ENCODE measurements at regions not wholly inside any gene's neighbourhood (a gene's known extent, or its start where the extent isn't known, plus 50 kb on each side); places are given as distances from the start of the nearest gene placed in this dataset.
A peak's percentile ranks its signal among the peaks of the same experiment; 100 is the strongest.

DNA sequence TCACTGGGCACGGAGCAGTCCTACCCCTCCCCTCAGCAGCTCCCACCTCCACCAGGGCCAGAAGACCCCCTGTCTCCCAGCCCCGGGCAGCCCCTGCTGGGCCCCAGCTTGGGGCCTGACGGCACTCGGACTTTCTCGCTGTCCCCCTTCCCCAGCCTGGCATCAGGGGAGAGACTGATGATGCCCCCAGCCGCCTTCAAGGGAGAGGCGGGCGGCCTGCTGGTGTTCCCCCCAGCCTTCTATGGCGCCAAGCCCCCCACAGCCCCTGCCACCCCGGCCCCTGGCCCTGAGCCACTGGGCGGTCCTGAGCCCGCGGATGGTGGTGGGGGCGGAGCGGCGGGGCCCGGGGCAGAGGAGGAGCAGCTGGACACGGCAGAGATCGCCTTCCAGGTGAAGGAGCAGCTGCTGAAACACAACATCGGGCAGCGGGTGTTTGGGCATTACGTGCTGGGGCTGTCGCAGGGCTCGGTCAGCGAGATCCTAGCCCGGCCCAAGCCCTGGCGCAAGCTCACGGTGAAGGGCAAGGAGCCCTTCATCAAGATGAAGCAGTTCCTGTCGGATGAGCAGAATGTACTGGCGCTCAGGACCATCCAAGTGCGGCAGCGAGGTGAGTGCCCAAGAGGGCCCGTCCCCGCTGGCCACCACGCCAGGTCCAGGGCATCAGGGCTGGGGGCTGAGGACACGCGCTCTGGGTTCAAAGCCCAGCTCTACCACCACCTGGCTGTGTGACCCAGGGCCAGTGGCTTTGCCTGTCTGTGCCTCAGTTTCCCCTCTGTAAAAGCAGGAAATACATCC is 58.6 kb downstream of the PHETA1 start:
- no peak for DNase-seq

DNA sequence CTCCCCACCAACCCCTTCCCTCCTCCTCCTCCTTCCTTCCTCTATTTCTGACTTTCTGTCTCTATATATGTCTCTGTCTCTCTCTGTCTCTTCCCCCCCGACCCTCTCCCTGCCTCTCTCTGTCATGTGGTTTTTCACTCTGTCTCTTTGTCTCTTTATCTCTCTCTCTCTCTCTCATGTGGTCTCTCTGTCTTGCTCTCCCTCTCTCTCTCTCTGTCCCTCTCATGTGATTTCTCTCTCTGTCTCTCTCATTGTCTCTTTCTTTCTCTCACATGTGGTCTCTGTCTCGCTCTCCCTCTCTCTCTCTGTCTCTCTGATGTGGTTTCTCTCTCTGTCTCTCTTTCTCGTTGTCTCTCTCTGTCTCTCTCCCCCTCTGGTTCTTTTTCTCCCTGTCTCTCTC is 59.3 kb downstream of the PHETA1 start:
- DNase-seq: no peak

DNA sequence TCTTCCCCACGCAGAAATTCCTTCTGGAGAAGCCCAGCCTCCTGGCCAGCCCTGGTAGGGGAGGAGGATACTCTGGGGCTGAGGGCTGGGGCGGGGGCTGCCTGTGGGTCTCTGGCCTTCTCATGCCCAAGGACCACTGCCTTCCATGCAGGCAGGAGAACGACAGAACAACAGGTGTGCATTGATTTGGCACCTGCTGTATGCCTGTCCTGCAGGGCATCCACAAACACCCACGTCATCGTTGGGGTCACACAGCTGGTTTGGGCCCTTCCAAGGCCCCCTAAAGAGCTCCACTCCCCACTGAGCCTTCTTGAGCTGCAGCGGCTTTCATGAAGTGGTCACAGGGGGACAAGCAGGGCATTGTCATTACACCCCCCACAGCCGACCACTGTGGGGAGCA is 60.4 kb downstream of the PHETA1 start:
- no peak for DNase-seq

DNA sequence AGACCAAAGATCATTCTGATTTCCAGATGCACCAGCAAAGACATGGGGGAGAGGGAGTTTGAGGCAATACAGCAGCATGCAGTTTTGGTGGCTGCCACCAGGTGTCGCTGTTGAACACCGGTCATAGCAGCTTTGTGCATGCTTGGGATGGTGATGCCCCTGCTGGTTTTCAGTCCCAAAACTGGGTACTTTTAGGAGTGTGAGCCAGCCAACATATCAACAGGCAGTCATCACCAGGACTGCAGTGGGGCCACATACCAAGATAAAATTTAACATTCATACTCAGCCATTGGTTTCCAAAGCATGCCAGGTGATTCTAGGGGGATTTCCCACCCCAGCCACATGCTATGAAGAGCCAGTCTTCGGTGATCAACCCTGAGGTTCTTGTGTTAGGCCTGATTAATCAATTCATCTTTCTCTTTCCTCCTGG is 64.2 kb downstream of the PHETA1 start:
- no peak for DNase-seq

DNA sequence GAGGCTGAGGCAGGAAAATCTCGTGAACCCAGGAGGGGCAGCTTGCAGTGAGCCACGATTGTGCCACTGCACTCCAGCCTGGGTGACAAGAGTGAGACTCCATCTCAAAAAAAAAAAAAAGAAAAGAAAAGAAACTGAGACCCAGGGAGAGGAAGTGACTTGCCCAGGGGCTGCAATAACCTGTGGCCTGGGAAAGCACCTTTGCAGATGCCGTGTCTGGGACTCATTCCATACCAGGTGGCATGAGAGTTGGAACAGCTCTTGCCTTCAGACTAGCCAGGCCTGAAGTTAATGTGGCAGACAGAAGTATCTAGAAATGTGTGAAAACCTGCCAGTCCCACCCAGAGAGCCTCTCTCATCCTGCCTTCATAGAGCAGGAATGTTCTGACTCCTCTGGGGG is 65.4 kb downstream of the PHETA1 start:
- no peak for DNase-seq

DNA sequence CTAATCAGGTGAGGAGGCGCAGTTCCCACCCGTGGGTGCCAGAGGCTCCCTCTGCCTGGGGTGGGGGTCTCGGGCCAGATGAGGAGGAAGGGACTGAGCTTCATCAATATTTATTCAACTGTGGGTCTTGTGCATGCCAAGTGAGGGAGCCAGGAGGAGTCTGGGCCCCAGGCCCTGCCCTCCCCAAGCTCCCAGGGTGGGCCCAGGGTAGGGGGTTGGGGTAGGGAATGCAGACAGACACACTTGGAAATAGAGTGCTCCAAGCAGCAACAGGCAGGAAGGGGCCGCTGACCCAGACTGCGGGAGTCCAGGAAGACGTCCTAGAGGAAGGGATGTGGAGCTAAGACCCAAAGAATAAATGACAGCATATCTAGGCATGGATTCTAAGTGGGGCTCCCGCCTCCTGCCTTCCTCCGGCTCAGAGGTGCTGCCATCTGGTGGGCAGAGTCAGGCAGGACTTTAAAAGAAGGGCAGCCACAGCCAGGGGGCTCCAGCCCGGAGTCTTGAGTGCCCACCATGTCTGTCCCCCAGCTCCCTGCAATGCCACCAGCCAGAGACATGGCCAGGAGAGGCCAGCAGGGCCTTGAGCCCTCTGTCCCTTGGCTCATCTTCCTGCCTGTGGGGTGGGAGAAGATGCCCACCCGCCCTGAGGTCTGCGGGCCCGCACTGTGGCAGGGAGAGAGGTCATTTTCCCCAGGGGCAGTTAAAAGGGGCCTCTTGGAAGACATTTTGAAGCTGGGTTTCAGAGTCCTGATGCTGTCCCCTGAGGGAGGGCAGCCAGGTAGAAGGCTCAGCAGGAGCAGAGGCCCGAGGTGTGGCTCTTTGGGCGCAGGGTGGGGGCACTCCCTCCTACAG is 70.1 kb downstream of the PHETA1 start:
- peak; percentile 9 for DNase-seq

DNA sequence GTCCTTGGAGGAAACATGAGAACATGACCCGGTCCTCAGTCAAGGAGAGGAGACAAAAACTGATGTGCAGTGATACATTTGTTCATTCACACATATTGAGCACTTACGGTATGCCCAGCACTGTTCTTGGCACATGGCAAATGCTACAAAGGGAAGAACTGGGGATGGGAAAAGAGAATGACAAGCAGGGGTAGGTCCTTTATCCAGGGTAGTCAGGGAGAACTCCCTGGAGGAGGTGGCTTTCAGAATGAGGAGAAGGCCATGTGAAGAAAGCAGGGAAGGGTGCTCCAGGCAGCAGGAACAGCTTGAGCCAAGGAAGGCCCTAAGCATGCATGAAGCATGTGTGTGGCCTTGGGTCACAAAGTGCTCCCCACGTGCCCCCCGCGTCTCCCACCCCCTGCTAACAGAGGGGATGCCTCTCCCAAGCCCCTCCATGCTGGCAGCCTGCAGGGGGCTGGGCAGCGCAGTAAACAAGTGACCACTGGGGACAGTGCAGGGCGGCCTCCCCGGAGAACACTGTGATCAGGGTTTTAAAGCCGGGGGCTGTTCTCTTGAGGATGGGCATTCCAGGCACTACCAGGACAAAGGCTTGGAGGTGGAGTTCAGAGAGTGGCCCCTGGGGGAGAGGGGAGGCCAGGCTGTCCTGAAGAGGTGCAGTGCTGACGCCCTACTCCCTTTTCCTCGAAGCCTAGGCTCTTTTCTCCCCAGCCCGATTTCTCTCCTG is 71.0 kb downstream of the PHETA1 start:
- DNase-seq: no peak

DNA sequence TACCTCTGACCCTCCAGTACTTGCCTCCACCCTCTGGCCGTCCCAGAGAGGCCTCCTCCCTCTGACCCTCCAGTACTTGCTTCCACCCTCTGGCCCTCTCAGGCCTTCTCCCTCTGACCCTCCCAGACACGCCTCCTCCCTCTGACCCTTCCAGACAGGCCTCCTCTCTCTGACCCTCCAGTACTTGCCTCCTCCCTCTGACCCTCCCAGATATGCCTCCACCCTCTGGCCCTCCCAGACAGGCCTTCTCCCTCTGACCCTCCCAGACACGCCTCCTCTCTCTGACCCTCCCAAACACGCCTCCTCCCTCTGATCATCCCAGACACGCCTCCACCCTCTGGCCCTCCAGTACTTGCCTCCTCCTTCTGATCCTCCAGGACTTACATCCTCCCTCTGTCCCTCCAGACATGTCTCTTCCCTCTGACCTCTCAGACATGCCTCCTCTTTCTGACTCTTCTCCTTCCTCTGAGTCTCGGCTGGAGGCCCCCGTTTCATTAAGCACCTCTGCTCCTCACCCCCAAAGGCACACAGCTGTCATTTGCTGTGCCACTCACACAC is 71.9 kb downstream of the PHETA1 start:
- DNase-seq: no peak

DNA sequence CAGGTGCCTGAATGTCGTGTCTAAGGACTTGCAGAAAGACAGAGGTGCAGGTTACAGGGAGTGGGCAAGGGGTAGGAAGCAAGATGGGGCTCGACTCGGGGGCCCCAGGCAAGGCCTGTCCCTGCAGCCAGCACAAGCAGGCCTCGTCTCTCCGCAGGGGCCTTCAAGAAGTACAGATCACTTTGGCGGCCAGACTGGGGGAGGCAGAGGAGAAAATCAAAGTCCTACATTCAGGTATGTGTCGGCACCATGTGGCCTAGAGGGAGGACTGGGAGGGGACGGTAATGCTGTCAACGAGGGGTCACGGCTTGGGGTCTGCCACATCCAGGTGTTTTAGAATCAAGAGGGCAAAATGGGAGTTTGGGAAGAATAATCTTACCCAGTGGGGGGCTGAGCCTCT is 73.7 kb downstream of the PHETA1 start:
- no peak for DNase-seq

DNA sequence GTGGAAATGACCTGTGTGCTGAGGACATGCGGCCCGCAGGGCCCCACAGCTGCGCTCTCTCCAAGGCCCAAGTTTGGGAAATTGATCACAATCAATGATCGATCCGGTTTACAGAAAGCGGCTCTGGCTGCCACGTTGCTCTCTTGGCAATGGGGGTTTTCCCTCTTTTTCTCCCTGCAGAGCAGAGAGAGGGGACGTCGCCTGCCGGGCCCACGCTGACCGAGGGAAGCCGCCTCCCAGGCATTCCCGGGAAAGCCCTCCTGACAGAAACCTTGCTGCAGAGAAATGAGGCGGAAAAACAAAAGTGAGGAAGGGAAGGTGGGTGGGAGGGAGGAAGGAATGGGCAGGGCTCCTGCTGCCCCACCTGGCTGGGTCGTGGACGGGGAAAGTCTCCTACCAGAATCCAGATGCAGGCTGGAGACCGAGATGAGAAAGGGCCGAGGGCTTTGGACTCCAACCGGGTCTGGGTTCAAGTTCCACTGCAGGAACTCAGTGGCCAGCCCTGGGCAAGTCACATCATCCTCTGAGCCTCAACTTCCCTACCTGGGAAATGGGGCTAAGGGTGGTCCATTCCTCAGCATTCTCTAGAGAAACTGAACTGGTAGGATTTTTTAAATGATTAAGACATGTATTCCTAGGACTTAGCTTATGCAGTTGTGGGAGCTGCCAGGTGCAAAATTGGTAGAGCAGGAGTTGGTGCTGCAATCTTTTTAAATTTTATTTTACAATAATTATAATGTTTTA is 75.5 kb downstream of the PHETA1 start:
- DNase-seq: no peak

DNA sequence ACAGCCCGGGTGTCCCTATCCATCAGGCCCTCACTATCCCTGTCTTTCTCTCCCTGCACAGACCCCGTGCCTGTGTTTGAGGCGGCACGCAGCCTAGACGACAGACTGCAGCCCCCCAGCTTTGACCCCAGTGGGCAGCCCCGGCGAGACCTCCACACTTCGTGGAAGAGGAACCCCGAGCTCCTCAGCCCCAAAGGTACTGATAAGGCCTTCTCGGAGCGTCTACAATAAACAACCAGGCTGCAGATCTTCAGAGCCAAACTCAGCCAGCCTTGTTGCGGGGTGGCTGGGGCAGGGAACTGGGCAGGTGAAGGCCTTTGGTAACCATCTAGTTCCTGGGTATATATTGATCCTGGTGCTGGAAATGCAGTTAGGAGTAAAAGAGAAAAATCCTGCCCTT is 77.5 kb downstream of the PHETA1 start:
- DNase-seq: no peak

DNA sequence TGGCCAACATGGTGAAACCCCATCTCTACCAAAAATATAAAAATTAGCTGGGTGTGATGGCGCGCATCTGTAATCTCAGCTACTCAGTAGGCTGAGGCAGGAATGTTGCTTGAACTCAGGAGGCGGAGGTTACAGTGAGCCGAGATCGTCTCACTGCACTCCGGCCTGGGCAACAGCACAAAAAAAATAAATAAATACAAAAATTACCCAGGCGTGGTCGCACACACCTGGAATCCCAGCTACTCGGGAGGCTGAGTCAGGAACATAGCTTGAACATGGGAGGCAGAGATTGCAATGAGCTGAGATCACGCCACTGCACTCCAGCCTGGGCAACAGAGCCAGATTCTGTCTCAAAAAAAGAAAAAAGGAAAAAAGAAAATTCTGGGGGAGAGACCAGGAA is 80.1 kb downstream of the PHETA1 start:
- DNase-seq: no peak

DNA sequence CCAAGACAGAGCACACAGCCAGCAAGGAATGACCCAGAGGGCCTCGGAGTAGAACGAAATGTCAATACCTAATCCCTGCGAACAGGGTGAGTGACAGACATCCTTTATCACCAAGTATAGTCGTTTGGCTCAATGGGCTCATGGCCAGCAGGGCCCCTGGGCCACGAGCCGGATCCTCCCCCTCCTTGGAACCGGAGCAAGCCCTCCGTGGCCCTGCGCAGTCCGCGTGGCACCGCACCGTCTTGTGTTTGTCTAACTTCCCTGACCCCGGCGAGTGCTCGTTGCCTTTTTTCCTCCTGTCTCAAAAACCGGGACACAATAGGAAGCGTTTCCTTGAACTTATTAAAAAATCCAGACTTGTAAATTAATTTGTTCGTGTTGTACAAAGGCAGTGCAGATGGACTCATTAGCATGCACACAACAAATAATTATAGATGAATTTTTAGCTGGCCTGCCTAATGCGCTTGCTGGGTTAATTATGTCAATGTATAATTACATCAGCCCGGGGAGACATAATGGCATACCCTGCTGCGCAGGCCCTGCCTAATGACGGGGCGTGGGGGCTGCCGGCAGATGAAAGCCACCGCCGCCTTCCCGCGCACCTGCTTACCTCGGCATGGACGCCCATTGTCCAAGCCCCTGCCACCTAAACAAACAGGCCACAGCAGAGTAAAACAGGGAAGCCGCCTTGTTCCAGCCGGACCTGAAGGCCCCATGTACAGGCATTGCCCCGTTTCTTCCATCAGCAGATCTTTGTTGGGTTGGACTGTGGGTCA is 81.6 kb downstream of the PHETA1 start:
- DNase-seq: no peak

DNA sequence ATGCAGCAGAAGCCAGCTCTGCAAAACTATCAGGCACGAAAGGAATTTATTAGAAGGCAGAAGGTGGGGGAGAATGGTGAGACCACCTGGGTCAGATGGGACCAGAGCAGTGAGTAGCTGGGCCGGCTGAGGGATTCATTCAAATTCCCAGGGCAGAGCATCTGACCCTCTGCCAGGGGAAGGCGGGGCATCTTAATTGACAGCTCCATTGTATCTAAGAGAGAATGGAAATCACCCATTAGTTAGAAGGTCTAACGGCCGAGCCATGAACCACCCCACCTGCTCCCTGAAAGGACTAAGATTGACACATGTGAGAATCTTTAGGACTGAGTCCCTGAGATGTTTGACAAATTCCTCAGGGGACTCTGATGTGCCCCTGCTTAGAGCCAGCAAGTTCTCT is 83.7 kb downstream of the PHETA1 start:
- DNase-seq: no peak

DNA sequence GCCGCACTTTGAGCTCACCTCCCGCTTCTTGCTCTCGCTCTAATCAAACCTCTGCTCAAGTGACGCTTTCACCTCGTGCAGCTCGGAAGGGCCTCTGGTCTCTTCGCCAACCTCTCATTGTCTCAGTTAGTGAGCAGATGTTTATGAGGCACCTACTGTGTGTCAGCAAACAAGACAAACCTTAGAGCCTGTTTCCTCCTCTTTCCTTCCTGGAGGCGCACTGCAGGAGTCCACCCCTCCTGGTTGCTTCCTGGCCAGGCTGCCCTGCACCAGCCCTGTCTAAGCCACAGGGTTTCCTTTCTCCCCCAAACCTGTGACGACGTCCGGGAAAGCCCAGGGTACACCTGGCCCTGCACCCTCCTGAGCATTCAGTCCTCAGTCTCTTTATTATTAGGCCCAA is 84.2 kb downstream of the PHETA1 start:
- no peak for DNase-seq

DNA sequence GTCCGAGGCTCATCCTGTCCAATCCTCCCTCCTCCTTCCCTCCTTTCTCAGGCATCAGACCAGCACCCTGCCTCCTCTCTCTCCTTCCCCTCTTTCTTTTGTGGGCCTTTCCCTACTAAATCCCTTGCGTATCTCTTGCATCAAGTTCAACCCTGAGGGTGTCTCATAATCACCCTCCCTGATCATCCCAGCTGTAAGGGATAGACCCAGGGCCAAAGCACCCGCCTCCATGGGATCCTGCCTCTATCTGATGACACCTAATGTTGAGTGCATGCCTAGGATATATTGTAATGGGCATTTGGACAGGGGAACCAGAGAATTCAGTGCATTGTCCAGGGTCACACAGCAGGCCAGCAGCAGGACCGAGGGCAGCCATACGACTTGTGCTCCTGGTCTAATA is 84.9 kb downstream of the PHETA1 start:
- no peak for DNase-seq

DNA sequence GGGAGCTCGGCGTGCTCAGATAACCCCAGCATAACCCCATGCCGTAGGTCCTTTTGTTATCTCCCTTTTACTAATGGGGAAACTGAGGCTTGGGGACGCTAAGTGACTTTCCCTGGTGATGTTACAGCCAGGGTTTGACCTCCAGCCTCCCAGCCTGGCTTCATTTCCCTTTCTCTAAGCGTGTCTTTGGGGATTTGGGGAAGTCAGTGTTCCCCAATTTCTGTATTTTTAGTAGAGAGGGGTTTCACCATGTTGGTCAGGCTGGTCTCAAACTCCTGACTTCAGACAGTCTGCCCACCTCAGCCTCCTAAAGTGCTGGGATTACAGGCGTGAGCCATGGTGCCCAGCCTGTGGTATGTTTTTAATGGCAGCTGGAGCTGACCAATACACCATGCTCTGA is 85.4 kb downstream of the PHETA1 start:
- no peak for DNase-seq

DNA sequence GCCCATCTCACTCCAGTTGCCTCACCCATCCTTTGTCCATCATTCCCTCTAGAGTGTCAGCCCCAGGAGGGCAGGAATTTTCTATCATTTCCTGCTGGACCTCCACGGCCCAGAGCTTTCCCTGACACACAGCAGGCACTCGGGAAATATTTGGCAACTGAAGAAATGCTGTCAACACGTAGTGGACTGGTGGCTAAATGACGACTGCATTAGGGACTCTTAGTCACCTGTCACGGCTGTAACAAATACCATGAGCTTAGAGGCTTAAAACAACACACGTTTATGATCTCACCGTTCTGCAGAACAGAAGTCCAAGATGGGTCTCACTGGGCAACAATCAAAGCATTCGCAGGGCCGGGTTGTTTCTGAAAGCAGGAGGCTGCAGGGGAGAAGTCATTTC is 91.3 kb downstream of the PHETA1 start:
- no peak for DNase-seq

DNA sequence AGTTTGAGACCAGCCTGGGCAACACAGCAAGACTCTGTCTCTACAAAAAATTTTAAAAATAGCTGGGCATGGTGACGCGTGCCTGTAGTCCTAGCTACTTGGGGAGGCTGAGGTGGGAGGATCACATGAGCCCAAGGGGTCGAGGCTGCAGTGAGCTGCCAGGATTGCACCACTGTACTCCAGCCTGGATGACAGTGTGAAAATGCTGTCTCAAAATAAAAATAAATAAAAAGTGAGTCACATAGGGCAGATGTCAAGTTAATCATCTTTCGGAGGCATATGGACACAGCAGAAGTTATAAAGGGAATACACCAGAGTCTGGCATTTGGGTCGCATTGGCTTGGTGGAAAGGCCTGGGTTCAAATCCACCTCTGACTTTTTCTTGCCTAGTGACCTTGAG is 92.7 kb downstream of the PHETA1 start:
- DNase-seq: no peak

DNA sequence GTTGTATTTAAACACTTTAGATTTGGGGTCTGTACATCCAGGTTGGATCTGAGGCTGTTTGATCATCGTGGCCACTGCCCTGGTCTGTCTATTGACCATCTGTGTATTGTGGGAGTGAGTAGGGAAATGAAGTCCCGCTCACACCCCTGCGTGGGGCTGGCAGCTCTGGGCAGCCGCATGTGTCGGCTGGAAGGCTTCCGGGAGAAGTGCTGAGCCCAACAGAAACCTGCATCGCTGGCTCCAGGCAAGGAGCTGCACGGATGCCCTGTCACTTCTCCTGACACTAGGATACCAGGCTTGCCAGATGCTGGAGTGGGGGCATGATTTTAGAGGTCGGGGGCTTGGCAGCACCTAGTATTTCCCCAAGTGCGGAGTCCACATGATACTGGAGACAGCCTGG is 93.6 kb downstream of the PHETA1 start:
- DNase-seq: no peak

DNA sequence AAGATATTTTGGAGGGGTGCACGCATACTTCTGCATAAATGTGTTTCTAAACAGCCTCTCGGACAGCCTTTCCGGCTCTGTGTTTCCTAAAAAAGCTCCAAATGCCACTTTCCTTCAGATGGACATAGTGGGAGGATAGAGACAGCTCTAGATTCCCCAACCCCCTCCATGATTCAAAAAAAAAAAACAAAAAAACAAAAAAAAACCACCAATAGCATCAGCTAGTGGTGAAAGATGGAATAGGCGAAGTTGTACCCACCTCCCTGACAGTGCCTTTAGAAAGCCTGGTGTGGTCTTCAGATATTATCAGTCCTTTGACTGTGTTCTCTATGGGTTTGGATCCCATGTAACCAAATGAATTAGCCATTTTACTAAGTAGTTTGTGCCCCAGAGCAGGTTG is 94.1 kb downstream of the PHETA1 start:
- no peak for DNase-seq

Measured in NCI-H2029 treated with DMSO at 0.1 percent for 48 hours (cell line).